IMR-90 (cell line): ENCODE measurements at regions not wholly inside any gene's neighbourhood (a gene's known extent, or its start where the extent isn't known, plus 50 kb on each side); places are given as distances from the start of the nearest gene placed in this dataset.

Experiments
- ATAC-seq: fragments of 200-7000 bp; cut with Tn5 transposase; 2 replicates; pipeline ENCODE4 v1.9.1; 2020; ENCODE audit warnings: low read depth, mild to moderate bottlenecking, moderate library complexity
- BruUV-seq: library from RNA; stranded (reverse); fragments of 400-500 nt; replicated peaks from 2 replicates; lab custom pipeline; 2021; lab: Mats Ljungman, UMichigan
- CTCF ChIA-PET: fragments of 300-600 bp; formaldehyde crosslinking; extraction: SDS; loops from one replicate; lab custom pipeline; 2021; ENCODE audit warnings: antibody characterized with exemption; lab: Yijun Ruan, JAX
- POLR2A ChIA-PET: fragments of 300-600 bp; sonication (Branson Sonifier 250); formaldehyde crosslinking; loops from one replicate; lab custom pipeline; 2022; ENCODE audit warnings: antibody characterized with exemption; ENCODE audit not compliant: unreplicated experiment; lab: Charles Lee
- DNase-seq: peaks from one replicate; pipeline ENCODE4 v3.0.0; 2013
- H2AFZ ChIP-seq: replicated peaks from 2 replicates; pipeline ENCODE3; 2013; ENCODE audit warnings: low read length, mild to moderate bottlenecking; ENCODE audit not compliant: poor library complexity
- H2AK5ac ChIP-seq: 2 replicates; pipeline ENCODE4 v1.6.1; 2013; ENCODE audit warnings: low read depth, low read length, inconsistent platforms
- H2AK9ac ChIP-seq: replicated peaks from 2 replicates; pipeline ENCODE3; 2013; ENCODE audit warnings: mild to moderate bottlenecking, low read depth, low read length, moderate library complexity; ENCODE audit not compliant: poor library complexity
- H2BK120ac ChIP-seq: 2 replicates; pipeline ENCODE4 v1.6.1; 2013; ENCODE audit warnings: low read depth, low read length, inconsistent platforms
- H2BK15ac ChIP-seq: 3 replicates; pipeline ENCODE4 v1.6.1; 2013; ENCODE audit warnings: low read depth, low read length, inconsistent platforms
- H2BK20ac ChIP-seq: 2 replicates; pipeline ENCODE4 v1.6.1; 2013; ENCODE audit warnings: low read depth, mild to moderate bottlenecking, inconsistent platforms, low read length, moderate library complexity
- H2BK5ac ChIP-seq: 2 replicates; pipeline ENCODE4 v1.6.1; 2013; ENCODE audit warnings: mild to moderate bottlenecking, low read depth, low read length, inconsistent platforms; ENCODE audit not compliant: poor library complexity, severe bottlenecking
- H3K14ac ChIP-seq: replicated peaks from 2 replicates; pipeline ENCODE4 v1.6.1; 2013; ENCODE audit warnings: low read depth, low read length, inconsistent platforms
- H3K18ac ChIP-seq: 2 replicates; pipeline ENCODE4 v1.6.1; 2013; ENCODE audit warnings: low read depth, low read length, control low read depth
- H3K23ac ChIP-seq: 2 replicates; pipeline ENCODE4 v1.6.1; 2013; ENCODE audit warnings: low read depth, low read length, inconsistent platforms
- H3K27ac ChIP-seq: 2 replicates; pipeline ENCODE4 v1.5.1; 2013; ENCODE audit warnings: mild to moderate bottlenecking, control low read depth, low read length; ENCODE audit not compliant: insufficient read depth
- H3K27me3 ChIP-seq: 2 replicates; pipeline ENCODE4 v1.6.1; 2013; ENCODE audit warnings: low read length; ENCODE audit not compliant: control insufficient read depth, insufficient read depth
- H3K36me3 ChIP-seq: 2 replicates; pipeline ENCODE4 v1.6.1; 2013; ENCODE audit warnings: low read length, mixed read lengths; ENCODE audit not compliant: control insufficient read depth, insufficient read depth
- H3K4ac ChIP-seq: 2 replicates; pipeline ENCODE4 v1.6.1; 2013; ENCODE audit warnings: low read depth, low read length, inconsistent platforms
- H3K4me1 ChIP-seq: 2 replicates; pipeline ENCODE4 v1.6.1; 2013; ENCODE audit warnings: low read length, mixed read lengths; ENCODE audit not compliant: control insufficient read depth, insufficient read depth
- H3K4me2 ChIP-seq: 2 replicates; pipeline ENCODE4 v1.6.1; 2013; ENCODE audit warnings: low read depth, mild to moderate bottlenecking, control low read depth, low read length, moderate library complexity
- H3K4me3 ChIP-seq: 2 replicates; pipeline ENCODE4 v1.5.1; 2013; ENCODE audit warnings: low read depth, mild to moderate bottlenecking, control low read depth, low read length, moderate library complexity; ENCODE audit not compliant: insufficient read depth
- H3K56ac ChIP-seq: 2 replicates; pipeline ENCODE4 v1.6.1; 2013; ENCODE audit warnings: low read length, inconsistent platforms; ENCODE audit not compliant: insufficient read depth; ENCODE audit errors: extremely low read depth
- H3K79me1 ChIP-seq, 2 experiments: 2 replicates each; pipeline ENCODE4 v1.6.1; 2013; ENCODE audit warnings: low read length in 2 of 2, inconsistent platforms in 1 of 2, low read depth in 1 of 2
- H3K9ac ChIP-seq: 2 replicates; pipeline ENCODE4 v1.6.1; 2013; ENCODE audit warnings: low read depth, low read length, control low read depth
- H3K9me1 ChIP-seq: 2 replicates; pipeline ENCODE4 v1.6.1; 2013; ENCODE audit warnings: low read length, inconsistent platforms; ENCODE audit not compliant: insufficient read depth
- H3K9me3 ChIP-seq: 2 replicates; pipeline ENCODE4 v1.6.1; 2013; ENCODE audit warnings: low read length; ENCODE audit not compliant: control insufficient read depth, insufficient read depth
- H4K20me1 ChIP-seq: 2 replicates; pipeline ENCODE4 v1.6.1; 2013; ENCODE audit warnings: low read length, inconsistent platforms; ENCODE audit not compliant: insufficient read depth
- H4K5ac ChIP-seq: 2 replicates; pipeline ENCODE4 v1.6.1; 2013; ENCODE audit warnings: mild to moderate bottlenecking, low read depth, low read length, control low read depth
- H4K8ac ChIP-seq, 2 experiments: 2 replicates each; pipeline ENCODE4 v1.6.1; 2013; ENCODE audit warnings: low read depth in 2 of 2, low read length in 2 of 2, control low read depth in 1 of 2, inconsistent platforms in 1 of 2
- H4K91ac ChIP-seq: 2 replicates; pipeline ENCODE4 v1.6.1; 2013; ENCODE audit warnings: low read depth, low read length, inconsistent platforms; ENCODE audit not compliant: insufficient read depth
- BHLHE40 ChIP-seq: fragments of 150-350 bp; IDR thresholded peaks from 2 replicates; pipeline ENCODE4 v1.6.1; 2016; ENCODE audit warnings: mild to moderate bottlenecking, low read depth, low read length
- NFE2L2 ChIP-seq: fragments of 150-350 bp; IDR thresholded peaks from 2 replicates; pipeline ENCODE4 v1.6.1; 2016; ENCODE audit warnings: low read depth, mild to moderate bottlenecking, low read length
- SMC3 ChIP-seq: fragments of 150-350 bp; IDR thresholded peaks from 2 replicates; pipeline ENCODE4 v1.6.1; 2016; ENCODE audit warnings: low read depth, mild to moderate bottlenecking, antibody characterized with exemption, low read length, moderate library complexity
- WGBS, 2 experiments: methylation state at CpG; one replicate each; pipeline versions ENCODE4 v1.1.5 to v1.1.7; 2013; ENCODE audit warnings: missing lambda C conversion rate in 2 of 2; ENCODE audit not compliant: insufficient read length in 1 of 2; ENCODE audit errors: extremely low coverage in 2 of 2; 5-methylcytosine and 5-hydroxymethylcytosine counted together
- dilution Hi-C: fragments of 300-500 bp; cut with HindIII; formaldehyde crosslinking; loops from one replicate; pipeline ENCODE4 v1.14.3; 2018; ENCODE audit warnings: low sequenced_read_pairs; ENCODE audit not compliant: unreplicated experiment
- in situ Hi-C: fragments of 300-500 bp; cut with MboI; formaldehyde crosslinking; loops from 3 replicates; pipeline ENCODE4 v1.14.3; 2019; ENCODE audit warnings: low sequenced_read_pairs, inconsistent platforms, mixed read lengths
- intact Hi-C: fragments of 100-400 bp; cut with micrococcal nuclease; formaldehyde crosslinking; loops from 2 replicates; pipeline ENCODE4 v1.10.0; 2022
- TF ChIP-seq, protein P1 (sequence below): fragments of 150-350 bp; IDR thresholded peaks from 2 replicates; pipeline ENCODE4 v1.6.1; 2017; ENCODE audit warnings: mild to moderate bottlenecking, antibody characterized with exemption, low read length, low read depth

DNA sequence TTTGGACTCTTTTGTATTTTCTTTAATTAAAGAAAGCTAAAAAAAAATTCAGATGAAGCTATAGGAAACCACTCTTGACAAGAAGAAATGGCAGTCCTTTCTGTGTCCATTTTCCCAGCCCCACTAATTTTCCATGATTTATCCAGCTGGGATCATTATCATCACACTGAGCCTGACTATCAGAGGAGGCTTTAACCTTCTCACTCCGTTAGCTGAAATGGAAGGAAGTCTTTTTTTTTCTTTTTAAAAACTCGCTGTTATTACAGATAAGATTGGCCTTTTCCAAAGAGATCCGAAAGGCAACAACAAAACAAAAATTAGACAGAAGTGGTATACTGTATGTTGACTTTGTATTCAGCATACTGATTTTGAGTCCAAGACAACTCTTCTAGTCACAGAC is 366.2 kb upstream of the ROPN1 start:
- no peak overlapping the region for H3K27ac ChIP-seq
- no peak overlapping the region for H4K8ac ChIP-seq
- no peak overlapping the region for H2BK15ac ChIP-seq
- H3K14ac ChIP-seq = no peak overlapping the region
- no peak overlapping the region for H2BK5ac ChIP-seq
- H3K4me2 ChIP-seq = no peak overlapping the region
- no peak overlapping the region for H3K9ac ChIP-seq
- no peak overlapping the region for H2AK9ac ChIP-seq
- no peak overlapping the region for H4K5ac ChIP-seq
- H3K9me3 ChIP-seq = no peaks in the 10 kb centered on the region
- H3K4me1 ChIP-seq = peaks cover 2% of the 10 kb centered on the region
- no CpG with 5 or more reads among the region's 3 CpGs for WGBS, 2 experiments
- H4K20me1 ChIP-seq = no peaks in the 10 kb centered on the region
- ChIA-PET CTCF (no interaction called here), POLR2A (no interaction called here)
- H3K18ac ChIP-seq = no peak overlapping the region
- no TSS peak for BruUV-seq
- H2AK5ac ChIP-seq = no peak overlapping the region
- H3K79me1 ChIP-seq = no peaks in the 10 kb centered on the region
- in situ Hi-C loops = no loop called here
- no peak overlapping the region for H3K4me3 ChIP-seq
- intact Hi-C loops = no loop called here
- H2BK20ac ChIP-seq = no peak overlapping the region
- H3K27me3 ChIP-seq = peaks cover 5% of the 10 kb centered on the region; the same call in 1 of the 2 replicates
- H3K23ac ChIP-seq = no peak overlapping the region
- ATAC-seq (no peak), DNase-seq (no peak)
- H3K9me1 ChIP-seq = no peaks in the 10 kb centered on the region
- TF ChIP-seq, protein P1, sequence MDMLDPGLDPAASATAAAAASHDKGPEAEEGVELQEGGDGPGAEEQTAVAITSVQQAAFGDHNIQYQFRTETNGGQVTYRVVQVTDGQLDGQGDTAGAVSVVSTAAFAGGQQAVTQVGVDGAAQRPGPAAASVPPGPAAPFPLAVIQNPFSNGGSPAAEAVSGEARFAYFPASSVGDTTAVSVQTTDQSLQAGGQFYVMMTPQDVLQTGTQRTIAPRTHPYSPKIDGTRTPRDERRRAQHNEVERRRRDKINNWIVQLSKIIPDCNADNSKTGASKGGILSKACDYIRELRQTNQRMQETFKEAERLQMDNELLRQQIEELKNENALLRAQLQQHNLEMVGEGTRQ = no peak
- no peak for TF ChIP-seq BHLHE40
- TF ChIP-seq SMC3 = no peak
- TF ChIP-seq NFE2L2 = no peak
- H3K56ac ChIP-seq = no peak overlapping the region
- no peaks in the 10 kb centered on the region for H3K36me3 ChIP-seq
- dilution Hi-C loops = no loop called here
- H2AFZ ChIP-seq = no peak overlapping the region
- H4K91ac ChIP-seq = no peak overlapping the region
- no peak overlapping the region for H3K4ac ChIP-seq
- H2BK120ac ChIP-seq = no peak overlapping the region
